MM.1S (cell line): ENCODE measurements at regions not wholly inside any gene's neighbourhood (a gene's known extent, or its start where the extent isn't known, plus 50 kb on each side); places are given as distances from the start of the nearest gene placed in this dataset.

Source experiments
- DNase-seq: peaks from one replicate; pipeline ENCODE4 v3.0.0-alpha.2; 2015
- H2AFZ ChIP-seq: fragments of 300-600 bp; sonication (generic); 2 replicates; pipeline ENCODE4 v1.6.0; 2016; ENCODE audit warnings: antibody characterized with exemption, low read length
- H3F3A ChIP-seq: fragments of 300-600 bp; sonication (generic); 2 replicates; pipeline ENCODE4 v1.6.1; 2016; ENCODE audit warnings: mild to moderate bottlenecking, antibody characterized with exemption, low read length, moderate library complexity, mixed read lengths; ENCODE audit not compliant: insufficient read depth
- H3K27ac ChIP-seq: fragments of 300-600 bp; sonication (generic); 2 replicates; pipeline ENCODE4 v1.5.1; 2016; ENCODE audit warnings: mild to moderate bottlenecking, low read length
- H3K27me3 ChIP-seq: fragments of 300-600 bp; sonication (generic); replicated peaks from 2 replicates; pipeline ENCODE4 v1.6.0; 2016; ENCODE audit warnings: low read length; ENCODE audit not compliant: insufficient read depth
- H3K36me3 ChIP-seq: fragments of 300-600 bp; sonication (generic); replicated peaks from 2 replicates; pipeline ENCODE4 v1.6.1; 2016; ENCODE audit warnings: mild to moderate bottlenecking, low read length, mixed read lengths; ENCODE audit not compliant: insufficient read depth
- H3K4me1 ChIP-seq: fragments of 300-600 bp; sonication (generic); 2 replicates; pipeline ENCODE4 v1.6.1; 2016; ENCODE audit warnings: low read length, mixed read lengths
- H3K4me2 ChIP-seq: fragments of 300-600 bp; sonication (generic); 2 replicates; pipeline ENCODE4 v1.6.0; 2016; ENCODE audit warnings: low read depth, low read length
- H3K4me3 ChIP-seq: fragments of 300-600 bp; sonication (generic); 2 replicates; pipeline ENCODE4 v1.5.1; 2016; ENCODE audit warnings: low read length, mixed read lengths
- H3K79me2 ChIP-seq: fragments of 300-600 bp; sonication (generic); 2 replicates; pipeline ENCODE4 v1.6.1; 2016; ENCODE audit warnings: mixed run types, low read length, mixed read lengths
- H3K9ac ChIP-seq: fragments of 300-600 bp; sonication (generic); 2 replicates; pipeline ENCODE4 v1.6.1; 2016; ENCODE audit warnings: low read length, mixed read lengths
- H3K9me2 ChIP-seq: fragments of 300-600 bp; sonication (generic); replicated peaks from 2 replicates; pipeline ENCODE4 v1.6.1; 2016; ENCODE audit warnings: mild to moderate bottlenecking, low read length, mixed read lengths; ENCODE audit not compliant: insufficient read depth
- H3K9me3 ChIP-seq: fragments of 300-600 bp; sonication (generic); replicated peaks from 2 replicates; pipeline ENCODE4 v1.6.1; 2016; ENCODE audit warnings: mild to moderate bottlenecking, low read length, mixed read lengths; ENCODE audit not compliant: insufficient read depth
- H4K20me1 ChIP-seq: fragments of 300-600 bp; sonication (generic); 2 replicates; pipeline ENCODE4 v1.6.1; 2016; ENCODE audit warnings: mild to moderate bottlenecking, low read length, moderate library complexity, mixed read lengths; ENCODE audit not compliant: insufficient read depth
- EZH2 ChIP-seq: fragments of 300-600 bp; sonication (generic); optimal IDR thresholded peaks from 2 replicates; pipeline ENCODE3; 2017; ENCODE audit warnings: low read depth, mild to moderate bottlenecking, antibody characterized with exemption, low read length, mixed read lengths
- EZH2phosphoT487 ChIP-seq: fragments of 300-600 bp; sonication (generic); IDR thresholded peaks from 2 replicates; pipeline ENCODE4 v1.6.1; 2018; ENCODE audit warnings: antibody characterized with exemption, low read length
- TF ChIP-seq, protein P1 (sequence below): fragments of 300-600 bp; sonication (generic); IDR thresholded peaks from 2 replicates; pipeline ENCODE4 v1.5.1; 2016; ENCODE audit warnings: antibody characterized with exemption, low read length, mixed read lengths

DNA sequence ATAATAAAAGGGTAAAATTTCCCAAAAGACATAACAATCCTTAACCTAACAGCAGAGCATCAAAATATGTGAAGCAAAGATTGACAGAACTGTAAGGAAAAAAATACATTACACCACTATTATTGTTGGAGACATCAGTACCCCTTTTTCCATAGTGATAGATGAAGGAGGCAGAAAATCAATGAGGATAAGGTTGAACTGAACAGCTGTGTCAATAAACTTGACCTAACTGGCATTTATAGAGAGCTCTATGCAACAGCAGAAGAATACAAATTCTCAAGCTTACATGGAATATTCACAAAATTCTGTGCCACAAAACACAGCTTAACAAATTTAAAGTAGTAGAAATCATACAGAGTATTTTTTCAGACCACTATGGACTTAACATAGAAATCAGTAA, 195.0 kb upstream of the ELAC2 start:
- DNase-seq = no peak
- no peaks in the 10 kb centered on the region for H3K4me1 ChIP-seq

DNA sequence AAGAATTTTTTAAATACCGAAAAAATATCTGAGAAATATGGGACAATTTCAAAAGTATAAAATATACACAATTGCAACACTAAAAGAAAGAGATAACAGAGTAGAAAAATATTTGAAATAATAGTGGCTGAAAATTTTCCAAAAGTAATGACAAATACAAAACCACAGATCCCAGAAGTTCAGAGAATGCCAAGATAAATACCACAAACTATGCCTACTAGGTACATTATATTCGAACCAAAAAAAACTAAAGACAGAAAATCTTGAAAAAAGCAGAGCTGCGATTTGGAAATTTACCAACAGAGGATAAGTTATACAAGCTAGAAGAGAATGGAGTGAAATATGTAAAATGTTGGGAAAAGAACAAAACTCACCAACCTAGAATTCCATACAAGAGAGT, 191.3 kb upstream of the ELAC2 start:
- TF ChIP-seq EZH2 (no peak), EZH2phosphoT487 (no peak)
- TF ChIP-seq, protein P1, sequence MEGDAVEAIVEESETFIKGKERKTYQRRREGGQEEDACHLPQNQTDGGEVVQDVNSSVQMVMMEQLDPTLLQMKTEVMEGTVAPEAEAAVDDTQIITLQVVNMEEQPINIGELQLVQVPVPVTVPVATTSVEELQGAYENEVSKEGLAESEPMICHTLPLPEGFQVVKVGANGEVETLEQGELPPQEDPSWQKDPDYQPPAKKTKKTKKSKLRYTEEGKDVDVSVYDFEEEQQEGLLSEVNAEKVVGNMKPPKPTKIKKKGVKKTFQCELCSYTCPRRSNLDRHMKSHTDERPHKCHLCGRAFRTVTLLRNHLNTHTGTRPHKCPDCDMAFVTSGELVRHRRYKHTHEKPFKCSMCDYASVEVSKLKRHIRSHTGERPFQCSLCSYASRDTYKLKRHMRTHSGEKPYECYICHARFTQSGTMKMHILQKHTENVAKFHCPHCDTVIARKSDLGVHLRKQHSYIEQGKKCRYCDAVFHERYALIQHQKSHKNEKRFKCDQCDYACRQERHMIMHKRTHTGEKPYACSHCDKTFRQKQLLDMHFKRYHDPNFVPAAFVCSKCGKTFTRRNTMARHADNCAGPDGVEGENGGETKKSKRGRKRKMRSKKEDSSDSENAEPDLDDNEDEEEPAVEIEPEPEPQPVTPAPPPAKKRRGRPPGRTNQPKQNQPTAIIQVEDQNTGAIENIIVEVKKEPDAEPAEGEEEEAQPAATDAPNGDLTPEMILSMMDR = no peak
- H3K27ac ChIP-seq = no peak overlapping the region
- no peaks in the 10 kb centered on the region for H4K20me1 ChIP-seq
- H3K9me2 ChIP-seq = no peaks in the 10 kb centered on the region
- no peak overlapping the region for H3K4me3 ChIP-seq
- DNase-seq = no peak
- no peaks in the 10 kb centered on the region for H3K9me3 ChIP-seq
- H3K27me3 ChIP-seq = no peaks in the 10 kb centered on the region
- H3F3A ChIP-seq = no peaks in the 10 kb centered on the region
- H3K9ac ChIP-seq = no peak overlapping the region
- no peak overlapping the region for H2AFZ ChIP-seq
- H3K79me2 ChIP-seq = no peaks in the 10 kb centered on the region
- no peaks in the 10 kb centered on the region for H3K4me1 ChIP-seq
- H3K36me3 ChIP-seq = no peaks in the 10 kb centered on the region
- H3K4me2 ChIP-seq = no peak overlapping the region

More for the DNA sequence above, 195.0 kb upstream of the ELAC2 start:
- Histone ChIP-seq H3K9me3 (no peaks in the 10 kb centered on the region), H3K27me3 (no peaks in the 10 kb centered on the region), H3K9ac (no peak overlapping the region), H3K4me3 (no peak overlapping the region), H3K36me3 (no peaks in the 10 kb centered on the region), H3F3A (no peaks in the 10 kb centered on the region), H3K79me2 (no peaks in the 10 kb centered on the region), H3K27ac (no peak overlapping the region), H4K20me1 (no peaks in the 10 kb centered on the region), H2AFZ (no peak overlapping the region), H3K4me2 (no peak overlapping the region), H3K9me2 (no peaks in the 10 kb centered on the region)
- TF ChIP-seq EZH2 = no peak
- TF ChIP-seq, protein P1 = no peak

DNA sequence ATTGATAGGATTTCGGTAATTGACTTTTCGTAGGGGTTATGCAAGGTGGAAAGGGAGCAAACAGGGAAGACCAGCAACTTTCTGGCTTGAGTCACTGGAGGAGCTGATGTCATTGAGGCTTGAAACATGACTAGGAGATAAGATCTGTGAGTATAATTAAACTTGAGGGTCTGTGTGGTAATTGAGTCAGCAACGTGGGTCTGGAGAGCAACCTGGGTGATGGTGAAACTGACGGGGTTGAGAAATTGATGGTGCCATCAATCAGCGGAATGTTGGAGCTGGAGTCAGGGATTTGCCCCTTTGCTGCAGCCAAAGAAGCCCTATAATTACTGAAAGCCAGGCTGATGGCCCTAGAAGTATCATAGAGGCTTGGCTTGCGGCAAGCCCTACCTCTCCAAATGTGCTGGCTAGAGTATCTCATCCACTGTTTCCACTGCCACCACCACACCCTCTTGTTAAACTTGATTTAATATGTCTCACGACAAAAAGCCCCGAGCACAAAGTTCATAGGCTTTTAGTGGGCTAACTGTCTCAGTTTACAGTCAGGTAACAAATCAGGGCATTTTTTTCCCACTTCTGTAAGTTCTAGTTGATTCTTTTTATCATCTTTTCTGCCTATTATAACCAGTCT, 186.9 kb upstream of the ELAC2 start:
- H3K27ac ChIP-seq = no peak overlapping the region
- H3K79me2 ChIP-seq = no peaks in the 10 kb centered on the region
- TF ChIP-seq, protein P1 = no peak
- TF ChIP-seq EZH2phosphoT487 (no peak), EZH2 (no peak)
- H3K4me1 ChIP-seq = no peaks in the 10 kb centered on the region
- H3K4me2 ChIP-seq = no peak overlapping the region
- DNase-seq = no peak
- H3K9ac ChIP-seq = no peak overlapping the region
- no peaks in the 10 kb centered on the region for H4K20me1 ChIP-seq
- no peaks in the 10 kb centered on the region for H3K36me3 ChIP-seq
- H3K4me3 ChIP-seq = no peak overlapping the region
- H3K9me3 ChIP-seq = no peaks in the 10 kb centered on the region
- no peaks in the 10 kb centered on the region for H3K9me2 ChIP-seq
- H3F3A ChIP-seq = no peaks in the 10 kb centered on the region
- no peaks in the 10 kb centered on the region for H3K27me3 ChIP-seq
- H2AFZ ChIP-seq = no peak overlapping the region
